ENCODE measurements at regions not wholly inside any gene's neighbourhood (a gene's known extent, or its start where the extent isn't known, plus 50 kb on each side); places are given as distances from the start of the nearest gene placed in this dataset.

DNA sequence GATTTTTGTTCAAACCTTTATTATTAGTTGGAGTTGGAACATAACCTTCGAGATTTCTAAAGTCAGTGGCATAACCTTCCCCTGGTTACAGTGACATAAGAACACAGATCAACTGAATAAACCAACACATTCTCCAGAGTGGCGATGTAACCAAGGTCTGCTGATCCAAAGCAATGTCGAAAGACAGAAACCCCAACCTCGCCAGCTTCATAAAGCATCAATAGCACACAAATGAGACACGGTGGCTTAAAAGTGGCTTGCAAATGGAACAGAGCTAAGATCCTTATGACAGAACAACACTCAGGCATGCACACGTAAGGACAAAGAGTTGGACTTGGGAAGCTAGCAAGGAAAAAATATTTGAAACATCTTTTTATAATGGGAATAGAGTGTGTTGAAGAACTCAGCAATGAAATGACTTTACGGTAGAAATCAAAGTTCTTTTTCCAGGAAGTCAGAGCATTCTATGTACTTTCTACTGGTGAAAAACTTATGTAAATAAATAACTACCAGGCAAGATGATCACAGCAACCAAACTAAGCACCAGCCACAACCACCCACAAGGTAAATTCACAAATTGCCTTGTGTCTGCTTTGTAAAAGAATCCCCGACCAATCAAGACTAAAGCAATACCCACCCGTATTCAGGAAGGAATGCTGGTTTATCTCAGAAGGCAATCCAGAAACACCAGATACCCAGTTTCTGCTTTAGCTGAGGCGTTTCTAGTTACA, 61.0 kb upstream of the NHSL1 start:
- ATAC-seq (ENCODE audit: insufficient number of reproducible peaks, low FRiP score, low read depth) (no peak), DNase-seq (ENCODE audit: low spot score) (no peak)
- Histone ChIP-seq H3K27ac (no peak overlapping the region), H3K4me3 (no peak overlapping the region), H3K27me3 (replicated peaks; ENCODE audit: insufficient read depth) (no peaks in the 10 kb centered on the region), H3K36me3 (no peaks in the 10 kb centered on the region), H3K9me3 (no peaks in the 10 kb centered on the region), H3K4me1 (ENCODE audit: control insufficient read depth in 1 of 2, low read depth in 2 of 2) (no peaks in the 10 kb centered on the region)
- TF ChIP-seq, protein P1, sequence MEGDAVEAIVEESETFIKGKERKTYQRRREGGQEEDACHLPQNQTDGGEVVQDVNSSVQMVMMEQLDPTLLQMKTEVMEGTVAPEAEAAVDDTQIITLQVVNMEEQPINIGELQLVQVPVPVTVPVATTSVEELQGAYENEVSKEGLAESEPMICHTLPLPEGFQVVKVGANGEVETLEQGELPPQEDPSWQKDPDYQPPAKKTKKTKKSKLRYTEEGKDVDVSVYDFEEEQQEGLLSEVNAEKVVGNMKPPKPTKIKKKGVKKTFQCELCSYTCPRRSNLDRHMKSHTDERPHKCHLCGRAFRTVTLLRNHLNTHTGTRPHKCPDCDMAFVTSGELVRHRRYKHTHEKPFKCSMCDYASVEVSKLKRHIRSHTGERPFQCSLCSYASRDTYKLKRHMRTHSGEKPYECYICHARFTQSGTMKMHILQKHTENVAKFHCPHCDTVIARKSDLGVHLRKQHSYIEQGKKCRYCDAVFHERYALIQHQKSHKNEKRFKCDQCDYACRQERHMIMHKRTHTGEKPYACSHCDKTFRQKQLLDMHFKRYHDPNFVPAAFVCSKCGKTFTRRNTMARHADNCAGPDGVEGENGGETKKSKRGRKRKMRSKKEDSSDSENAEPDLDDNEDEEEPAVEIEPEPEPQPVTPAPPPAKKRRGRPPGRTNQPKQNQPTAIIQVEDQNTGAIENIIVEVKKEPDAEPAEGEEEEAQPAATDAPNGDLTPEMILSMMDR (IDR thresholded peaks at IDR 0.05) = no peak

DNA sequence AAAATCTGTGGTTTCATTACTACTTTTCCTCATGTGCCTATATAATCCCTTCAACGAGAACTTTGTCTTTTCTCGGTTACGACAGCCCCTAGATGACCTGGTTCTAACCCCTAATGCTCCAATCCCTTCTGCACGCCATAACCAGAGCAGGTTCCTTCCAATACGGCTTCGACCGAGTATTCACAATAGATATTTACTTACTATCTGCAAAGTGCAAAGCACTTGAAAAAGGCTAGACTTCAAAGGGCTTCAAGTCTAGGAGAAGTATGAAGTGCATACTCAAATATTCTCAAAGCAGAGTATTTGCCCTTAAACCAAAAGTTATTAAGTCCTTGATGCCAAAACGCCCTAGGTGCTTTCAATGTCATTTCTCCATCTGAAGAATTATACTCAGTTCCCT, 63.4 kb upstream of the NHSL1 start:
- no peaks in the 10 kb centered on the region for H3K4me1 ChIP-seq (ENCODE audit: control insufficient read depth in 1 of 2, low read depth in 2 of 2)
- no peaks in the 10 kb centered on the region for H3K9me3 ChIP-seq
- H3K27ac ChIP-seq = no peak overlapping the region
- ATAC-seq (ENCODE audit: insufficient number of reproducible peaks, low FRiP score, low read depth) (no peak), DNase-seq (ENCODE audit: low spot score) (no peak)
- H3K4me3 ChIP-seq = no peak overlapping the region
- no peaks in the 10 kb centered on the region for H3K27me3 ChIP-seq (replicated peaks; ENCODE audit: insufficient read depth)
- H3K36me3 ChIP-seq = no peaks in the 10 kb centered on the region
- TF ChIP-seq, protein P1 (IDR thresholded peaks at IDR 0.05) = no peak

DNA sequence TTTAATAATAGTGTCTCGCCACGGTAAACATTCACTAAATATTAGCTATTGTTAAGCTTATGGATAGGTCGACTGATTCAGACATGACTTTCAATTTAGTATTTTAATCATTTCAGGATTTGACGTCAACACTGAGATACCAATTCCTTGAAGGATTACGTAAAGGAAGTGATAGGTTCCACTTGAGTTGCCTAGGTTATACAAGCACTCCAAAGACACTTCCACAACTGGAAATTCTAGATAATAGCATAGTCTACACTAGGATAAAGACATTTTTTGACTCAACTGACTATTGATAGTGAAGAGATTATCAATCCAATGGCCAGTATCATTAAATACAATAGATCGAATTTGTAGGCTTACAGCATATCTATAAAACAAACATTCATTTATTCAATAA, 63.9 kb upstream of the NHSL1 start:
- TF ChIP-seq, protein P1 (IDR thresholded peaks at IDR 0.05) = no peak
- ATAC-seq (ENCODE audit: insufficient number of reproducible peaks, low FRiP score, low read depth) (no peak), DNase-seq (ENCODE audit: low spot score) (no peak)
- no peaks in the 10 kb centered on the region for H3K9me3 ChIP-seq
- no peak overlapping the region for H3K4me3 ChIP-seq
- no peaks in the 10 kb centered on the region for H3K4me1 ChIP-seq (ENCODE audit: control insufficient read depth in 1 of 2, low read depth in 2 of 2)
- no peaks in the 10 kb centered on the region for H3K27me3 ChIP-seq (replicated peaks; ENCODE audit: insufficient read depth)
- H3K36me3 ChIP-seq = no peaks in the 10 kb centered on the region
- no peak overlapping the region for H3K27ac ChIP-seq

DNA sequence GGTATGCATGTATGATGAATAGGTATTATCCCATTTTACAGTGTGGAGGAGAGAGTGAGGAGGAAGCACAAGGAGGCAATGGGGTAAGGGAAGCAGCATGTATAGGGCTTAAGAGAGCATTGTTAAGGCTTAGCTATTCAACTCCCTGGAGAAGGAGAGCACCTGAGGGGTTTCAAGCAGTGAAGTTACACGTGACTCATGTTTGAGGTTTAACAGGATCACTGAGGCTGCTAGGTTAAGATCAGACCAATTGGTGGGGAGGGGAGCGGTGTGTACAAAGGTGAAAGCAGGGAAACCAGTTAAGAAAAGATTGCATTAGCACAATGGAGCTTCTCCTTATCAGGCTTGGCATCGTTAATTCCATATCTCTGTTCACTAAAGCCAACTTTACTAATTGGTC, 64.4 kb upstream of the NHSL1 start:
- ATAC-seq (ENCODE audit: insufficient number of reproducible peaks, low FRiP score, low read depth) (no peak), DNase-seq (ENCODE audit: low spot score) (no peak)
- Histone ChIP-seq H3K9me3 (no peaks in the 10 kb centered on the region), H3K36me3 (no peaks in the 10 kb centered on the region), H3K4me1 (ENCODE audit: control insufficient read depth in 1 of 2, low read depth in 2 of 2) (no peaks in the 10 kb centered on the region), H3K4me3 (no peak overlapping the region), H3K27me3 (replicated peaks; ENCODE audit: insufficient read depth) (no peaks in the 10 kb centered on the region), H3K27ac (no peak overlapping the region)
- TF ChIP-seq, protein P1 (IDR thresholded peaks at IDR 0.05) = no peak

DNA sequence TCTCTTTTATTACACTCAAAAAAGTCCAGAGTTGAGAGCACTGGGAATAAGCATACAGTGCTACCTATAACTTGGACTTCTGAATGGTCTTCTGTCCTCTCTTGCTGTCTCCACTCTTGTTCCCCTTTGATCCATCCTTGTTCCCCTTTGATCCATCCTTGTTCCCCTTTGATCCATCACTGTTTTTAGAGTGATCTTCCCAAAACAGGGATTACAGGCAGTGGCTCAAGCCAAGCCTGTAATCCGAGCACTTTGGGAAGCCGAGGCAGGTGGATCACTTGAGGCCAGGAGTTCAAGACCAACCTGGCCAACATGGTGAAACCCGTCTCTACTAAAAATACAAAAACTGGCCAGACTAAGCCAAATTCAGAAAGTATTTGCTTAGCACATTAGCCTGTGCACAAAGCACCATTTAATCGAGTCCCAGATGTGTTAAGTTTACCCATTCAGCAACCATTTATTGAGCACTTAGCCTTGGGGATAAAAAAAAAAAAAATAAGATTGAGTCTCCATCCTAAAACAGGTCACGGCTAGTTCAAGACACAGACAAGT, 65.0 kb upstream of the NHSL1 start:
- DNase-seq (ENCODE audit: low spot score) (no peak), ATAC-seq (ENCODE audit: insufficient number of reproducible peaks, low FRiP score, low read depth) (no peak)
- H3K27ac ChIP-seq = no peak overlapping the region
- no peaks in the 10 kb centered on the region for H3K27me3 ChIP-seq (replicated peaks; ENCODE audit: insufficient read depth)
- no peak overlapping the region for H3K4me3 ChIP-seq
- no peaks in the 10 kb centered on the region for H3K9me3 ChIP-seq
- TF ChIP-seq, protein P1 (IDR thresholded peaks at IDR 0.05) = no peak
- no peaks in the 10 kb centered on the region for H3K4me1 ChIP-seq (ENCODE audit: control insufficient read depth in 1 of 2, low read depth in 2 of 2)
- H3K36me3 ChIP-seq = no peaks in the 10 kb centered on the region

Measured in thoracic aorta (tissue), 2 donors.